GM06990 (cell line): ENCODE measurements at regions not wholly inside any gene's neighbourhood (a gene's known extent, or its start where the extent isn't known, plus 50 kb on each side); places are given as distances from the start of the nearest gene placed in this dataset.

Experiments
- DNase-seq: peaks from one replicate; pipeline ENCODE4 v3.0.0-alpha.2; 2011; ENCODE audit not compliant: insufficient read length; ENCODE audit errors: extremely low read depth
- H3K27me3 ChIP-seq: replicated peaks from 2 replicates; pipeline ENCODE4 v1.6.0; 2011; ENCODE audit warnings: low read length; ENCODE audit not compliant: control insufficient read depth, insufficient read depth
- H3K36me3 ChIP-seq: 2 replicates; pipeline ENCODE4 v1.5.1; 2011; ENCODE audit warnings: low read length; ENCODE audit not compliant: control insufficient read depth, insufficient read depth
- H3K4me3 ChIP-seq: replicated peaks from 2 replicates; pipeline ENCODE4 v1.5.1; 2011; ENCODE audit warnings: low read depth, mild to moderate bottlenecking, control low read depth, low read length
- CTCF ChIP-seq: IDR thresholded peaks from 2 replicates; pipeline ENCODE4 v1.5.1; 2011; ENCODE audit warnings: low read length, control low read depth, mild to moderate bottlenecking, inconsistent platforms; ENCODE audit not compliant: insufficient read depth, poor library complexity, severe bottlenecking

GRCh38 chr14:104351849-104352492, 213.6 kb downstream of the KIF26A start:
- no peaks in the 10 kb centered on the region; the same call in 1 of the 2 replicates for H3K27me3 ChIP-seq

DNA sequence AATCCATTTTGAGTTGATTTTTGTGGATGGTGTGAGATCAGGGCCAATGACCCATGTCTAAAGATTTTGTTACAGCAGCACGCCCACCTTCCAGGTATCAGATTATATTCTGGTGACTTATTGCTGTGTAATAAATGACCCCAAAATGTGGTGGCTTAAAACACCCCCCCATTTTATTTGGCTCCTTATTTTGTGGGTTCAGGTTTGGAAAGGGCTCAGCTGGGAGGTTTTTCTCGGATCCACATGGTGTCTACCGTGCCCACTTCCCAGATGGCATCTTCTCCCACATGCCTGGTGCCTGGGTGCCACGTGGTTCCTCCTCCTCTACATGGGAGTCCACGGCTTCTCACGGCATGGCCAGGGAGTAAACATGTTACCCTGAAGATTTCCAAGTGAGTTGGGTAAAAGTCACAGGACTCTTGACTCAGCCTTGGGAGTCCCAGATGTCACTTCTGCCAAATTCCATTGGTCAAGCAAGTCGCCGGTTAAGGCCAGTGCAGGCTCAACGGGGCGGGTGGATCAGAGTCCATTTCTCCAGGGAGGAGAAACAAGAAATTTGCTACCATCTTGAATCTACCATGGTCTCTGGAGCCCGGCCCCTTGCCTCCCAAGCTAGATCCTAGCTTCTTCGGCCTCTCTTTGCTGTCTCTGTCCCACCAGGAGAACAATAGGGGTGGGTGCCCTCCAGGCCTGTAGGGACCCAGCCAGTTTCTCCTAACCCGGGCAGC, 214.3 kb downstream of the KIF26A start:
- Histone ChIP-seq H3K4me3 (no peak overlapping the region), H3K27me3 (no peaks in the 10 kb centered on the region; the same call in 1 of the 2 replicates), H3K36me3 (no peaks in the 10 kb centered on the region)
- no peak for TF ChIP-seq CTCF
- DNase-seq = no peak

More at GRCh38 chr14:104351849-104352492, 213.6 kb downstream of the KIF26A start:
- DNase-seq = no peak
- Histone ChIP-seq H3K4me3 (no peak overlapping the region), H3K36me3 (no peaks in the 10 kb centered on the region)
- no peak for TF ChIP-seq CTCF

DNA sequence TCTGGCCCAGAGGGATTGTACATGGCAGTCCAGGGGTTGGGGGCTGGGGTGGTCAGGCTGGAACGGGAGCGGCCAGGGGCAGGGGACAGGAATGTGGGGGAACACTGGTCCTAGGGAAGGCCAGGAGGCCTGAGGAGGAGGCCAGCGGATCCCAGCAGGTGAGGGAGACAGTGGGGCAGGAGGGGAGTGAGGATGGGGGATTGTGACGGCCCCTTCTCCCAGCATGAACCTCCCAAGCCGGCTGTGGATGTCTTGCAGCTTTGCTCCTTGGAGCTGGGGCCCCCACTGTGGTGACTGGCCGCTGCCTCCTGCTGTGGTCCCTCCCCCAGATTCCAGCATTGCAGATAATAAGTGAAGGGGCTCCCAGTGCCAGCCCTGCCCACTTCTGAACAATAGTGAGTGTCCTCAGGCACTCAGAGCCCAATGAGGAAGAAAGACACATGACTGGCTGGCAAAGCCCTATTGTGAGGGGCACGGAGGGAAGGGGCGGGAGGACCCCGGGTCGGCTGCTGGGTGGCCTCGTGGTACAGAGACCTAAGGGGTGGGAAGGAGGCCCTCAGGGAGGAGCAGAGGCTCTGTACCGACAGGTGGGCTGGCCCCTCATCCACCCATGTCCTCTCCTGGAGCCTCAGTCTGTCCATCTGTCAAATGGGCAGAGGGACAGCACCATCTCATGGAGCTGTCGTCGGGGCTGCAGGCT, 215.0 kb downstream of the KIF26A start:
- Histone ChIP-seq H3K4me3 (no peak overlapping the region), H3K27me3 (no peaks in the 10 kb centered on the region; the same call in 1 of the 2 replicates), H3K36me3 (no peaks in the 10 kb centered on the region)
- DNase-seq = no peak
- TF ChIP-seq CTCF = no peak

GRCh38 chr14:104353921-104354701, 215.7 kb downstream of the KIF26A start:
- DNase-seq = no peak
- Histone ChIP-seq H3K36me3 (no peaks in the 10 kb centered on the region), H3K4me3 (no peak overlapping the region), H3K27me3 (no peaks in the 10 kb centered on the region; the same call in 1 of the 2 replicates)
- no peak for TF ChIP-seq CTCF

- Histone ChIP-seq H3K4me3 (no peak overlapping the region), H3K36me3 (no peaks in the 10 kb centered on the region), H3K27me3 (no peaks in the 10 kb centered on the region; the same call in 1 of the 2 replicates)
- no peak for TF ChIP-seq CTCF
- no peak for DNase-seq
Observed at GRCh38 chr14:104355101-104356019, 217.0 kb downstream of the KIF26A start.
